Stomach (tissue), 8 donors: ENCODE measurements at regions not wholly inside any gene's neighbourhood (a gene's known extent, or its start where the extent isn't known, plus 50 kb on each side); places are given as distances from the start of the nearest gene placed in this dataset.

Source experiments
- DNase-seq, 2 donors: peaks; one replicate each; pipeline versions ENCODE4 v3.0.0 to v3.0.0-alpha.2; 2013 to 2019
- H3K27ac ChIP-seq, 5 donors: fragments of 200-600 bp in 4 of 5; sonication (generic) in 4 of 5; one replicate each; pipeline ENCODE4 v1.5.1; 2013 to 2019; ENCODE audit warnings: mild to moderate bottlenecking in 1 of 5, moderate library complexity in 1 of 5
- H3K27me3 ChIP-seq, 3 donors: fragments of 200-600 bp; sonication (generic); one replicate each; pipeline ENCODE4 v1.5.1; 2017 to 2019; ENCODE audit warnings: mixed run types in 1 of 3
- H3K36me3 ChIP-seq, 4 donors: fragments of 200-600 bp; sonication (generic); 1 replicate in 3 of 4; 2 replicates in 1 of 4; pipeline ENCODE4 v1.5.1; 2016 to 2019
- H3K4me1 ChIP-seq, 4 donors: fragments of 200-600 bp; sonication (generic); one replicate each; pipeline ENCODE4 v1.5.1; 2016 to 2019
- H3K4me3 ChIP-seq, 4 donors: fragments of 200-600 bp; sonication (generic) in 3 of 4; one replicate each; pipeline ENCODE4 v1.5.1; 2016 to 2019; ENCODE audit warnings: mild to moderate bottlenecking in 1 of 4
- H3K9me3 ChIP-seq, 4 donors: fragments of 200-600 bp; sonication (generic); one replicate each; pipeline ENCODE4 v1.5.1; 2016 to 2019
- CTCF ChIP-seq, 7 experiments: fragments of 450-650 bp in 4 of 7; fragments of 200-600 bp in 3 of 7; sonication (generic) in 3 of 7; IDR thresholded peaks; one replicate each; pipeline ENCODE4 v1.5.1; 2016 to 2019; ENCODE audit warnings: antibody characterized with exemption in 7 of 7, control low read depth in 2 of 7, mild to moderate bottlenecking in 1 of 7
- EP300 ChIP-seq: sonication (generic); formaldehyde crosslinking; IDR thresholded peaks from one replicate; pipeline ENCODE4 v1.6.1; 2017; ENCODE audit warnings: antibody characterized with exemption
- POLR2A ChIP-seq, 4 donors: fragments of 450-650 bp; IDR thresholded peaks; one replicate each; pipeline ENCODE4 v1.6.1; 2016; ENCODE audit warnings: antibody characterized with exemption in 4 of 4, control low read depth in 2 of 4, mild to moderate bottlenecking in 1 of 4, moderate library complexity in 1 of 4
- POLR2AphosphoS5 ChIP-seq, 3 donors: sonication (generic); formaldehyde crosslinking; IDR thresholded peaks; one replicate each; pipeline ENCODE4 v1.6.1; 2016; ENCODE audit warnings: antibody characterized with exemption in 3 of 3
- WGBS, 5 donors: extraction: QIAGEN DNeasy Blood & Tissue Kit in 3 of 5; methylation state at CpG; one replicate each; pipeline versions ENCODE4 v1.1.5 to v1.1.7; 2013 to 2018; 5-methylcytosine and 5-hydroxymethylcytosine counted together
- intact Hi-C: fragments of 100-400 bp; cut with DNase I; formaldehyde crosslinking; loops from one replicate; pipeline ENCODE4 v1.15.1; 2023; ENCODE audit warnings: low total_unique reads
- donor health status: healthy with polysubstance abuse.
- donor health status: Bipolar disorder and iron deficiency.
- donor health status: healthy.

- Histone ChIP-seq H3K27me3 (no peaks in the 10 kb centered on the region), H3K4me3 (no peak overlapping the region), H3K27ac (no peak overlapping the region), H3K9me3 (no peaks in the 10 kb centered on the region), H3K36me3 (no peaks in the 10 kb centered on the region), H3K4me1 (no peaks in the 10 kb centered on the region)
- 83 to 92% (median 89%) methylated on average over 7 of the region's 7 CpGs for WGBS, 5 donors
- no peak for TF ChIP-seq EP300
- TF ChIP-seq POLR2AphosphoS5 (IDR thresholded peaks at IDR 0.05), result no peak
- TF ChIP-seq CTCF (IDR thresholded peaks at IDR 0.05), result no peak
- intact Hi-C loops, result no loop called here
- no peak for DNase-seq
These were observed 337.1 kb downstream of the SIPA1L2 start for GRCh38 chr1:232292818-232293217.

- no peaks in the 10 kb centered on the region for H3K9me3 ChIP-seq
- no peak overlapping the region for H3K27ac ChIP-seq
- TF ChIP-seq CTCF (IDR thresholded peaks at IDR 0.05) (no peak), EP300 (no peak), POLR2AphosphoS5 (IDR thresholded peaks at IDR 0.05) (no peak), POLR2A (IDR thresholded peaks at IDR 0.05) (no peak)
- H3K27me3 ChIP-seq, result no peaks in the 10 kb centered on the region
- 29 to 36% (median 32%) methylated on average over 2 of the region's 2 CpGs for WGBS, 5 donors
- no peak overlapping the region for H3K4me3 ChIP-seq
- no peaks in the 10 kb centered on the region for H3K36me3 ChIP-seq
- peak in 1 of 2 donors; percentile 48 for DNase-seq
- intact Hi-C loops, result no loop called here
- H3K4me1 ChIP-seq, result no peaks in the 10 kb centered on the region
These were observed 337.7 kb downstream of the SIPA1L2 start for GRCh38 chr1:232292239-232292638.

- no peaks in the 10 kb centered on the region for H3K4me1 ChIP-seq
- no peaks in the 10 kb centered on the region for H3K27me3 ChIP-seq
- no peak overlapping the region for H3K27ac ChIP-seq
- H3K9me3 ChIP-seq, result no peaks in the 10 kb centered on the region
- H3K36me3 ChIP-seq, result no peaks in the 10 kb centered on the region
- peak in 1 of 2 donors; percentile 56 for DNase-seq
- intact Hi-C loops, result no loop called here
- H3K4me3 ChIP-seq, result no peak overlapping the region
- whole genome bisulfite sequencing, 5 donors, result 13 to 32% (median 19%) methylated on average over 1 of the region's 1 CpG
- no peak for TF ChIP-seq CTCF (IDR thresholded peaks at IDR 0.05)
- no peak for TF ChIP-seq POLR2AphosphoS5 (IDR thresholded peaks at IDR 0.05)
- no peak for TF ChIP-seq EP300
- TF ChIP-seq POLR2A (IDR thresholded peaks at IDR 0.05), result no peak
These were observed 338.3 kb downstream of the SIPA1L2 start for GRCh38 chr1:232291681-232292080.

- Histone ChIP-seq H3K9me3 (no peaks in the 10 kb centered on the region), H3K4me1 (no peaks in the 10 kb centered on the region), H3K27me3 (no peaks in the 10 kb centered on the region), H3K4me3 (no peak overlapping the region), H3K36me3 (no peaks in the 10 kb centered on the region), H3K27ac (no peak overlapping the region)
- no peak for DNase-seq
- whole genome bisulfite sequencing, 5 donors, result 76 to 90% (median 84%) methylated on average over 4 of the region's 4 CpGs
- intact Hi-C loops, result no loop called here
- no peak for TF ChIP-seq EP300
- TF ChIP-seq POLR2A (IDR thresholded peaks at IDR 0.05), result no peak
- TF ChIP-seq POLR2AphosphoS5 (IDR thresholded peaks at IDR 0.05), result no peak
- no peak for TF ChIP-seq CTCF (IDR thresholded peaks at IDR 0.05)
These were observed 338.7 kb downstream of the SIPA1L2 start for GRCh38 chr1:232291261-232291660.

GRCh38 chr1:232290570-232290969 is 339.4 kb downstream of the SIPA1L2 start:
- Histone ChIP-seq H3K27me3 (no peaks in the 10 kb centered on the region), H3K4me1 (no peaks in the 10 kb centered on the region), H3K4me3 (no peak overlapping the region), H3K9me3 (no peaks in the 10 kb centered on the region), H3K27ac (no peak overlapping the region), H3K36me3 (no peaks in the 10 kb centered on the region)
- no peak for TF ChIP-seq POLR2AphosphoS5 (IDR thresholded peaks at IDR 0.05)
- no peak for TF ChIP-seq POLR2A (IDR thresholded peaks at IDR 0.05)
- TF ChIP-seq EP300, result no peak
- TF ChIP-seq CTCF (IDR thresholded peaks at IDR 0.05), result no peak
- intact Hi-C loops, result no loop called here
- no peak for DNase-seq
